ENCODE measurements at regions not wholly inside any gene's neighbourhood (a gene's known extent, or its start where the extent isn't known, plus 50 kb on each side); places are given as distances from the start of the nearest gene placed in this dataset.
"Not testable (repeated sequence)": the region's sequence is repeated elsewhere in the genome, so short reads cannot be mapped to it uniquely, and the experiment has no call there.

DNA sequence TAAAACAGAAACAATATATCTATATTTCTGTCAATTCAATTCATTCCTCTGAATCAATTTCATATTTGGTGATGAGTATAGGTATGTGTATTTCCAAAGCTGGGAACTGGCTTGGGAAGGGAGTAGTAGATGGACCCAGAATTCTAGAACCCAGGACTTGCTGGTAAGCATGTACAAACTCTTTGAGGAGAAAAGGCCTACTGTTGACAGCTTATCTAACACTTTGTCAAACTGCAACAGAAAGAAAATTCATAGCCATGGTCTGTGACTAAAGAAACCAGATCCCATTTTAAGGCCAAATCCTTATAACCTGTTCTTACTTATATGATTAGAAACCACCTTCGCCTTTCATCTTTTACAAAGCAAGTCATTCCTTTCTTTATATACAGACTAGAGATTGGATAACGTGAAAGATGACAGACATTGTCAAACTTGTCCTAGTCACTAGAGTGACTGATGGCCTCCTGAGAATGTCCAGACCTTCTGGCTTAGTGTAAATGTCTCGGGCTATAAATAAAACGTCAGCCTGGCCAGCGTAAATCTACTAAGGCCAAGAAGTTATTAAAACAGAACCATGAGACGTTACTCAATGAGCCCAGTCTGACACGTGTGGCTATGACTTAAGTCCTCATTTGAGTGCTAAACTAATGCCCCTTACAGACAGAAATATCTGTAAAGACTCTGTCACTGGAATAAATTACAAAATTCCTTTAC, 152.3 kb downstream of the ALDH8A1 start:
- no peak overlapping the region for H2AFZ ChIP-seq (ENCODE audit: low read length)
- no peaks in the 10 kb centered on the region for H3K9me2 ChIP-seq (replicated peaks; ENCODE audit: low read depth, low read length)
- no peak for TF ChIP-seq EZH2phosphoT487 (IDR thresholded peaks at IDR 0.05; ENCODE audit: borderline replicate concordance)
- TF ChIP-seq, protein P1, sequence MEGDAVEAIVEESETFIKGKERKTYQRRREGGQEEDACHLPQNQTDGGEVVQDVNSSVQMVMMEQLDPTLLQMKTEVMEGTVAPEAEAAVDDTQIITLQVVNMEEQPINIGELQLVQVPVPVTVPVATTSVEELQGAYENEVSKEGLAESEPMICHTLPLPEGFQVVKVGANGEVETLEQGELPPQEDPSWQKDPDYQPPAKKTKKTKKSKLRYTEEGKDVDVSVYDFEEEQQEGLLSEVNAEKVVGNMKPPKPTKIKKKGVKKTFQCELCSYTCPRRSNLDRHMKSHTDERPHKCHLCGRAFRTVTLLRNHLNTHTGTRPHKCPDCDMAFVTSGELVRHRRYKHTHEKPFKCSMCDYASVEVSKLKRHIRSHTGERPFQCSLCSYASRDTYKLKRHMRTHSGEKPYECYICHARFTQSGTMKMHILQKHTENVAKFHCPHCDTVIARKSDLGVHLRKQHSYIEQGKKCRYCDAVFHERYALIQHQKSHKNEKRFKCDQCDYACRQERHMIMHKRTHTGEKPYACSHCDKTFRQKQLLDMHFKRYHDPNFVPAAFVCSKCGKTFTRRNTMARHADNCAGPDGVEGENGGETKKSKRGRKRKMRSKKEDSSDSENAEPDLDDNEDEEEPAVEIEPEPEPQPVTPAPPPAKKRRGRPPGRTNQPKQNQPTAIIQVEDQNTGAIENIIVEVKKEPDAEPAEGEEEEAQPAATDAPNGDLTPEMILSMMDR (conservative IDR thresholded peaks at IDR 0.05; ENCODE audit: low read length), result no peak
- H3K4me2 ChIP-seq (ENCODE audit: low read depth, low read length, poor library complexity, severe bottlenecking), result no peak overlapping the region
- no peaks in the 10 kb centered on the region for H4K20me1 ChIP-seq (ENCODE audit: insufficient read depth, low read length, poor library complexity, severe bottlenecking)
- H3K27me3 ChIP-seq (ENCODE audit: insufficient read depth, low read length, poor library complexity, severe bottlenecking), result no peaks in the 10 kb centered on the region
- no peaks in the 10 kb centered on the region for H3K4me1 ChIP-seq (ENCODE audit: insufficient read depth, low read length, poor library complexity, severe bottlenecking)
- no peaks in the 10 kb centered on the region for H3F3A ChIP-seq (ENCODE audit: low read depth)
- no peak overlapping the region for H3K9ac ChIP-seq (ENCODE audit: low read depth, low read length, poor library complexity, severe bottlenecking)
- no peaks in the 10 kb centered on the region for H3K9me3 ChIP-seq (ENCODE audit: insufficient read depth, low read depth, low read length)
- no peaks in the 10 kb centered on the region for H3K36me3 ChIP-seq (ENCODE audit: insufficient read depth, low read length)
- H3K4me3 ChIP-seq (ENCODE audit: low read length, poor library complexity, severe bottlenecking), result no peak overlapping the region
- no peaks in the 10 kb centered on the region for H3K79me2 ChIP-seq (ENCODE audit: insufficient read depth, low read length)

DNA sequence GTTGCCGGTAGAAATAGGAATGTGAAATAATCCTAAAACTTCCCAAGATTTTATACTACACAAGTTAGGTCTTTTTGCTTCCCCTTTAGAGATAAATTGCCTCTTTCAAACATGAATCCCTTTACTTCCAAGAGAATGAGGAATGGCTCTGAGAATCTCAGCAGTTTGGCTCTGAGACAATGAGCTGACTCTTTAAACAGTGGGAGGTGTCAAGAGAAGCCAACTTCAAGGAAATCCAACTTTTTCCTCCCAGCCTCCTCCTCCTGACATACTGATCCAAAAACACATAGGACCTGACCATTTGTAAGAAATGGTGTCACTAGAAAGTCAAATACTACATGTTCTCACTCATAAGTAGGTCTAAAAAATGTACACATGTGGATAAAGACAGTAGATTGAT, 154.2 kb downstream of the ALDH8A1 start:
- Histone ChIP-seq H3K4me2 (ENCODE audit: low read depth, low read length, poor library complexity, severe bottlenecking) (no peak overlapping the region), H3K4me1 (ENCODE audit: insufficient read depth, low read length, poor library complexity, severe bottlenecking) (no peaks in the 10 kb centered on the region), H3K9me3 (ENCODE audit: insufficient read depth, low read depth, low read length) (peaks cover 15% of the 10 kb centered on the region; the same call in 1 of the 2 replicates), H3K9me2 (replicated peaks; ENCODE audit: low read depth, low read length) (no peaks in the 10 kb centered on the region), H3K36me3 (ENCODE audit: insufficient read depth, low read length) (no peaks in the 10 kb centered on the region), H3K79me2 (ENCODE audit: insufficient read depth, low read length) (no peaks in the 10 kb centered on the region), H3K27me3 (ENCODE audit: insufficient read depth, low read length, poor library complexity, severe bottlenecking) (no peaks in the 10 kb centered on the region), H4K20me1 (ENCODE audit: insufficient read depth, low read length, poor library complexity, severe bottlenecking) (no peaks in the 10 kb centered on the region), H2AFZ (ENCODE audit: low read length) (no peak overlapping the region), H3F3A (ENCODE audit: low read depth) (no peaks in the 10 kb centered on the region), H3K4me3 (ENCODE audit: low read length, poor library complexity, severe bottlenecking) (no peak overlapping the region), H3K9ac (ENCODE audit: low read depth, low read length, poor library complexity, severe bottlenecking) (no peak overlapping the region)
- no peak for TF ChIP-seq EZH2phosphoT487 (IDR thresholded peaks at IDR 0.05; ENCODE audit: borderline replicate concordance)
- TF ChIP-seq, protein P1 (conservative IDR thresholded peaks at IDR 0.05; ENCODE audit: low read length), result no peak

DNA sequence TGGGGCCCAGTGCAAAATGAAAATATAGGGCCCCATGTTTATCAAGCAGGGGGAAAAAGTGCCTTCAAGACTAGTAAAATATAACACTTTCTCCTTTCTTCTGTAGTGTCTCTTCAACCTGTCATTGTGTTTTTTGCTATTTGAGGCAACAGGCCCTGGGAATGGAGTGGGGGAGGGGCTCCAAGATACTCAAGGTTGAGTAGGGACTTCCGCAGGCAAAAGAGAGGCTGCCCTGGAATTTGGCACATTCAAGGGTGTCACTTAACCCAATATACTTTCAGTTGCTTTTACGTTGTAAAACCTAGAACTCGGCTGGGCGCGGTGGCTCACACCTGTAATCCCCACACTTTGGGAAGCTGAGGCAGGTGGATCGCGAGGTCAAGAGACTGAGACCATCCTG, 154.9 kb downstream of the ALDH8A1 start:
- H3K4me3 ChIP-seq (ENCODE audit: low read length, poor library complexity, severe bottlenecking), result no peak overlapping the region
- no peak overlapping the region for H2AFZ ChIP-seq (ENCODE audit: low read length)
- H3K4me1 ChIP-seq (ENCODE audit: insufficient read depth, low read length, poor library complexity, severe bottlenecking), result no peaks in the 10 kb centered on the region
- H3K9ac ChIP-seq (ENCODE audit: low read depth, low read length, poor library complexity, severe bottlenecking), result no peak overlapping the region
- H3K9me3 ChIP-seq (ENCODE audit: insufficient read depth, low read depth, low read length), result peaks cover 16% of the 10 kb centered on the region; the same call in 1 of the 2 replicates
- no peak overlapping the region for H3K4me2 ChIP-seq (ENCODE audit: low read depth, low read length, poor library complexity, severe bottlenecking)
- H3K9me2 ChIP-seq (replicated peaks; ENCODE audit: low read depth, low read length), result no peaks in the 10 kb centered on the region
- H3K36me3 ChIP-seq (ENCODE audit: insufficient read depth, low read length), result no peaks in the 10 kb centered on the region
- H3K79me2 ChIP-seq (ENCODE audit: insufficient read depth, low read length), result no peaks in the 10 kb centered on the region
- TF ChIP-seq, protein P1 (conservative IDR thresholded peaks at IDR 0.05; ENCODE audit: low read length), result no peak
- no peak for TF ChIP-seq EZH2phosphoT487 (IDR thresholded peaks at IDR 0.05; ENCODE audit: borderline replicate concordance)
- no peaks in the 10 kb centered on the region for H4K20me1 ChIP-seq (ENCODE audit: insufficient read depth, low read length, poor library complexity, severe bottlenecking)
- no peaks in the 10 kb centered on the region for H3F3A ChIP-seq (ENCODE audit: low read depth)
- no peaks in the 10 kb centered on the region for H3K27me3 ChIP-seq (ENCODE audit: insufficient read depth, low read length, poor library complexity, severe bottlenecking)

DNA sequence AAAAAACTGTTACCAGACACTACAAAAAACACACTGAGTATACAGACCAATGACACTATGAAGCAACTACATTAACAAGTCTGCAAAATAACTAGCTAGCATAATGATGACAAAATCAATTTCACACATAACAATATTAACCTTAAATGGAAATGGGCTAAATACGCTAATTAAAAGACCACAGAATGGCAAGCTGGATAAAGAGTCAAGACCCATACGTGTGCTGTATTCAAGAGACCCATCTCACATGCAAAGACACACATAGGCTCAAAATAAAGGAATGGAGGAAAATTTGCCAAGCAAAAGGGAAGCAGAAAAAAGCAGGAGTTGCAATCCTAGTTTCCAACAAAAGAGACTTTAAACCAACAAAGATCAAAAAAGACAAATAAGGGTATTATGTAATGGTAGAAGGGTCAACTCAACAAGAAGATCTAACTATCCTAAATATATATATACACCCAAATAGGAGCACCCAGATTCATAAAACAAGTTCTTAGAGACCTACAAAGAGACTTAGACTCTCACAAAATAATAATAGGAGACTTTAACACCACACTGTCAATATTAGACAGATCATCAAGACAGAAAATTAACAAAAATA, 158.6 kb downstream of the ALDH8A1 start:
- not testable (repeated sequence) for H3K4me2 ChIP-seq (ENCODE audit: low read depth, low read length, poor library complexity, severe bottlenecking); H4K20me1 ChIP-seq (ENCODE audit: insufficient read depth, low read length, poor library complexity, severe bottlenecking); H2AFZ ChIP-seq (ENCODE audit: low read length); H3F3A ChIP-seq (ENCODE audit: low read depth); H3K36me3 ChIP-seq (ENCODE audit: insufficient read depth, low read length); H3K9ac ChIP-seq (ENCODE audit: low read depth, low read length, poor library complexity, severe bottlenecking); H3K4me3 ChIP-seq (ENCODE audit: low read length, poor library complexity, severe bottlenecking); H3K9me2 ChIP-seq (replicated peaks; ENCODE audit: low read depth, low read length); H3K79me2 ChIP-seq (ENCODE audit: insufficient read depth, low read length); H3K27me3 ChIP-seq (ENCODE audit: insufficient read depth, low read length, poor library complexity, severe bottlenecking); H3K4me1 ChIP-seq (ENCODE audit: insufficient read depth, low read length, poor library complexity, severe bottlenecking)
- peaks cover 16% of the 10 kb centered on the region; the same call in 1 of the 2 replicates for H3K9me3 ChIP-seq (ENCODE audit: insufficient read depth, low read depth, low read length)

Measured in Loucy (cell line).